ENCODE measurements at regions not wholly inside any gene's neighbourhood (a gene's known extent, or its start where the extent isn't known, plus 50 kb on each side); places are given as distances from the start of the nearest gene placed in this dataset.

- TF ChIP-seq CTCF (IDR thresholded peaks at IDR 0.05 in 8 of 11, conservative IDR thresholded peaks at IDR 0.05 in 3 of 11) = no peak
- no peak for TF ChIP-seq POLR2A (IDR thresholded peaks at IDR 0.05)
Measured at GRCh38 chr4:77349364-77349763, 192.4 kb downstream of the CCNG2 start.

Measured in spleen (tissue), 7 donors.